Large intestine (tissue), 3 donors: ENCODE measurements at regions not wholly inside any gene's neighbourhood (a gene's known extent, or its start where the extent isn't known, plus 50 kb on each side); places are given as distances from the start of the nearest gene placed in this dataset.
"Not testable (repeated sequence)": the region's sequence is repeated elsewhere in the genome, so short reads cannot be mapped to it uniquely, and the experiment has no call there.

Experiments used
- DNase-seq, 2 donors: peaks; one replicate each; pipeline versions ENCODE4 v3.0.0 to v3.0.0-alpha.2; 2013
- H3K27ac ChIP-seq: one replicate; pipeline ENCODE4 v1.5.1; 2013; ENCODE audit warnings: low read length
- H3K27me3 ChIP-seq: 2 replicates; pipeline ENCODE4 v1.6.1; 2013; ENCODE audit warnings: low read length; ENCODE audit not compliant: control insufficient read depth, insufficient read depth
- H3K36me3 ChIP-seq: 2 replicates; pipeline ENCODE4 v1.6.1; 2013; ENCODE audit warnings: low read length; ENCODE audit not compliant: control insufficient read depth, insufficient read depth
- H3K4me1 ChIP-seq: one replicate; pipeline ENCODE4 v1.6.1; 2013; ENCODE audit warnings: low read length; ENCODE audit not compliant: control insufficient read depth, insufficient read depth
- H3K4me3 ChIP-seq: one replicate; pipeline ENCODE4 v1.5.1; 2013; ENCODE audit warnings: low read length
- H3K9me3 ChIP-seq: one replicate; pipeline ENCODE4 v1.6.1; 2013; ENCODE audit warnings: mild to moderate bottlenecking, low read depth, low read length, moderate library complexity; ENCODE audit not compliant: control insufficient read depth
- WGBS: methylation state at CpG from one replicate; pipeline ENCODE4 v1.1.5; 2013; ENCODE audit warnings: low lambda C conversion rate; ENCODE audit not compliant: insufficient coverage; 5-methylcytosine and 5-hydroxymethylcytosine counted together

GRCh38 chrX:26466387-26466786, 250.4 kb downstream of the MAGEB5 start:
- Histone ChIP-seq H3K9me3 (no peaks in the 10 kb centered on the region), H3K4me3 (no peak overlapping the region)
- no CpG with 5 or more reads among the region's 4 CpGs for WGBS

GRCh38 chrX:26445288-26445687, 229.3 kb downstream of the MAGEB5 start:
- no CpG with 5 or more reads among the region's 2 CpGs for WGBS
- no peaks in the 10 kb centered on the region for H3K4me1 ChIP-seq
- H3K36me3 ChIP-seq = no peaks in the 10 kb centered on the region
- H3K27me3 ChIP-seq = no peaks in the 10 kb centered on the region
- DNase-seq = no peak
- no peak overlapping the region for H3K4me3 ChIP-seq
- H3K27ac ChIP-seq = no peak overlapping the region
- no peaks in the 10 kb centered on the region for H3K9me3 ChIP-seq

More at GRCh38 chrX:26466387-26466786, 250.4 kb downstream of the MAGEB5 start:
- Histone ChIP-seq H3K27me3 (no peaks in the 10 kb centered on the region), H3K27ac (no peak overlapping the region), H3K4me1 (no peaks in the 10 kb centered on the region), H3K36me3 (no peaks in the 10 kb centered on the region)
- no peak for DNase-seq

- H3K36me3 ChIP-seq, H3K27ac ChIP-seq, H3K4me1 ChIP-seq, DNase-seq, H3K9me3 ChIP-seq, H3K4me3 ChIP-seq, H3K27me3 ChIP-seq: not testable (repeated sequence)
- WGBS = no CpG with 5 or more reads among the region's 3 CpGs
These were observed 228.4 kb downstream of the MAGEB5 start for GRCh38 chrX:26444417-26444816.

- Histone ChIP-seq H3K36me3 (no peaks in the 10 kb centered on the region), H3K9me3 (no peaks in the 10 kb centered on the region), H3K27ac (no peak overlapping the region), H3K4me3 (no peak overlapping the region), H3K27me3 (no peaks in the 10 kb centered on the region), H3K4me1 (no peaks in the 10 kb centered on the region)
- WGBS = no CpG with 5 or more reads among the region's 1 CpG
- no peak for DNase-seq
These were observed 226.4 kb downstream of the MAGEB5 start for GRCh38 chrX:26442340-26442739.

- WGBS = no CpG with 5 or more reads among the region's 3 CpGs
- H3K9me3 ChIP-seq = no peaks in the 10 kb centered on the region
These were observed 198.6 kb downstream of the MAGEB5 start for GRCh38 chrX:26414534-26414933.

GRCh38 chrX:26411045-26411444, 195.1 kb downstream of the MAGEB5 start:
- H3K27me3 ChIP-seq = no peaks in the 10 kb centered on the region
- WGBS = no CpG with 5 or more reads among the region's 1 CpG

More at GRCh38 chrX:26414534-26414933, 198.6 kb downstream of the MAGEB5 start:
- no peaks in the 10 kb centered on the region for H3K36me3 ChIP-seq
- no peaks in the 10 kb centered on the region for H3K27me3 ChIP-seq
- no peak overlapping the region for H3K4me3 ChIP-seq
- DNase-seq = no peak
- H3K27ac ChIP-seq = no peak overlapping the region
- H3K4me1 ChIP-seq = no peaks in the 10 kb centered on the region

GRCh38 chrX:26409636-26410035, 193.7 kb downstream of the MAGEB5 start:
- no CpG with 5 or more reads among the region's 5 CpGs for WGBS
- Histone ChIP-seq H3K4me3 (no peak overlapping the region), H3K4me1 (no peaks in the 10 kb centered on the region), H3K9me3 (no peaks in the 10 kb centered on the region), H3K27ac (no peak overlapping the region), H3K27me3 (no peaks in the 10 kb centered on the region), H3K36me3 (no peaks in the 10 kb centered on the region)
- no peak for DNase-seq

More at GRCh38 chrX:26411045-26411444, 195.1 kb downstream of the MAGEB5 start:
- DNase-seq = no peak
- no peak overlapping the region for H3K27ac ChIP-seq
- no peaks in the 10 kb centered on the region for H3K36me3 ChIP-seq
- no peak overlapping the region for H3K4me3 ChIP-seq
- no peaks in the 10 kb centered on the region for H3K9me3 ChIP-seq
- H3K4me1 ChIP-seq = no peaks in the 10 kb centered on the region

GRCh38 chrX:26387906-26388305, 171.9 kb downstream of the MAGEB5 start:
- H3K27me3 ChIP-seq = no peaks in the 10 kb centered on the region
- WGBS = no CpG with 5 or more reads among the region's 4 CpGs

GRCh38 chrX:26376037-26376708, 160.2 kb downstream of the MAGEB5 start:
- no CpG with 5 or more reads among the region's 5 CpGs for WGBS
- no peaks in the 10 kb centered on the region for H3K9me3 ChIP-seq
- H3K36me3 ChIP-seq = no peaks in the 10 kb centered on the region
- DNase-seq = no peak
- H3K4me3 ChIP-seq = no peak overlapping the region
- no peak overlapping the region for H3K27ac ChIP-seq
- no peaks in the 10 kb centered on the region for H3K27me3 ChIP-seq
- H3K4me1 ChIP-seq = no peaks in the 10 kb centered on the region

More at GRCh38 chrX:26387906-26388305, 171.9 kb downstream of the MAGEB5 start:
- no peaks in the 10 kb centered on the region for H3K4me1 ChIP-seq
- H3K4me3 ChIP-seq = no peak overlapping the region
- no peak for DNase-seq
- no peak overlapping the region for H3K27ac ChIP-seq
- H3K36me3 ChIP-seq = no peaks in the 10 kb centered on the region
- H3K9me3 ChIP-seq = no peaks in the 10 kb centered on the region

GRCh38 chrX:26375346-26375745, 159.4 kb downstream of the MAGEB5 start:
- Histone ChIP-seq H3K4me1 (no peaks in the 10 kb centered on the region), H3K9me3 (no peaks in the 10 kb centered on the region), H3K27ac (no peak overlapping the region), H3K27me3 (no peaks in the 10 kb centered on the region), H3K36me3 (no peaks in the 10 kb centered on the region), H3K4me3 (no peak overlapping the region)
- no CpG with 5 or more reads among the region's 3 CpGs for WGBS
- DNase-seq = no peak

- no CpG with 5 or more reads among the region's 5 CpGs for WGBS
These were observed 157.9 kb downstream of the MAGEB5 start for GRCh38 chrX:26373829-26374228.

More at GRCh38 chrX:26373829-26374228, 157.9 kb downstream of the MAGEB5 start:
- no peak for DNase-seq
- Histone ChIP-seq H3K9me3 (no peaks in the 10 kb centered on the region), H3K27me3 (no peaks in the 10 kb centered on the region), H3K36me3 (no peaks in the 10 kb centered on the region), H3K4me3 (no peak overlapping the region), H3K4me1 (no peaks in the 10 kb centered on the region), H3K27ac (no peak overlapping the region)
